ENCODE measurements at regions not wholly inside any gene's neighbourhood (a gene's known extent, or its start where the extent isn't known, plus 50 kb on each side); places are given as distances from the start of the nearest gene placed in this dataset.

DNA sequence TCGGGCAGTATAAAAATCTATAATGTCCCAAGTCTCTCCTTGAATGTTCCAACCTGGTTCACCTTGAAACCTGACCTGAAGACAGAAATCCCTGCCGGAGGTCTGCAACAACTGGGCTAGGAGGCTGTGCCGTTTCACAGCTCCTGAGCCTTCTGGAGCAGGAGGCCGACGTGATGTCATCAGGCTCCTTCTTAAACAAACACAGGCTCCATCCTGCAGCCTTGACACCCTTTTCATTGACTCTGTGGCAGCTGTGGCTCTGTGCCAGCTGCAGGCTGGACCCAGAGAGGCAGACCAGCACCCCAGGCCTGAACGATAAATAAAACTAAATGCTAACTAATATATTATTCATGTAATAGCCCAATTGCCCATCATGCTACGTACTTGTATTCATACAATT is 483.9 kb downstream of the CD83 start (continued):
- TF ChIP-seq, protein P1, sequence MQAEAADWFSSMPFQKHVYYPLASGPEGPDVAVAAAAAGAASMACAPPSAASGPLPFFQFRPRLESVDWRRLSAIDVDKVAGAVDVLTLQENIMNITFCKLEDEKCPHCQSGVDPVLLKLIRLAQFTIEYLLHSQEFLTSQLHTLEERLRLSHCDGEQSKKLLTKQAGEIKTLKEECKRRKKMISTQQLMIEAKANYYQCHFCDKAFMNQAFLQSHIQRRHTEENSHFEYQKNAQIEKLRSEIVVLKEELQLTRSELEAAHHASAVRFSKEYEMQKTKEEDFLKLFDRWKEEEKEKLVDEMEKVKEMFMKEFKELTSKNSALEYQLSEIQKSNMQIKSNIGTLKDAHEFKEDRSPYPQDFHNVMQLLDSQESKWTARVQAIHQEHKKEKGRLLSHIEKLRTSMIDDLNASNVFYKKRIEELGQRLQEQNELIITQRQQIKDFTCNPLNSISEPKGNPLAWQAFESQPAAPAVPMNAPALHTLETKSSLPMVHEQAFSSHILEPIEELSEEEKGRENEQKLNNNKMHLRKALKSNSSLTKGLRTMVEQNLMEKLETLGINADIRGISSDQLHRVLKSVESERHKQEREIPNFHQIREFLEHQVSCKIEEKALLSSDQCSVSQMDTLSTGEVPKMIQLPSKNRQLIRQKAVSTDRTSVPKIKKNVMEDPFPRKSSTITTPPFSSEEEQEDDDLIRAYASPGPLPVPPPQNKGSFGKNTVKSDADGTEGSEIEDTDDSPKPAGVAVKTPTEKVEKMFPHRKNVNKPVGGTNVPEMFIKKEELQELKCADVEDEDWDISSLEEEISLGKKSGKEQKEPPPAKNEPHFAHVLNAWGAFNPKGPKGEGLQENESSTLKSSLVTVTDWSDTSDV (CRISPR knock-in tag; IDR thresholded peaks at IDR 0.05) = no peak
- TF ChIP-seq ZNF615 (CRISPR knock-in tag; IDR thresholded peaks at IDR 0.05; ENCODE audit: borderline replicate concordance) (no peak), PAF1 (CRISPR knock-in tag; IDR thresholded peaks at IDR 0.05) (no peak), ZNF616 (CRISPR knock-in tag; IDR thresholded peaks at IDR 0.05; ENCODE audit: low read depth) (no peak), ZNF589 (CRISPR knock-in tag; conservative IDR thresholded peaks at IDR 0.05) (no peak), NR2F1 (CRISPR knock-in tag; IDR thresholded peaks at IDR 0.05) (no peak), JUND (CRISPR knock-in tag; IDR thresholded peaks at IDR 0.05) (no peak), SMARCC2 (IDR thresholded peaks at IDR 0.05) (no peak), JARID2 (CRISPR knock-in tag; IDR thresholded peaks at IDR 0.05; ENCODE audit: insufficient replicate concordance) (no peak), FOXA3 (CRISPR knock-in tag; IDR thresholded peaks at IDR 0.05) (0 out of 2 replicates have a peak, but pooled peaks have one; percentile 18), ZFP82 (CRISPR knock-in tag; IDR thresholded peaks at IDR 0.05; ENCODE audit: borderline replicate concordance) (no peak), ATF7 (IDR thresholded peaks at IDR 0.05) (no peak), ATF7 (CRISPR knock-in tag; IDR thresholded peaks at IDR 0.05) (no peak), HNRNPK (IDR thresholded peaks at IDR 0.05; ENCODE audit: low read depth, low read length, poor library complexity, severe bottlenecking) (no peak)
- TF ChIP-seq, protein P2, sequence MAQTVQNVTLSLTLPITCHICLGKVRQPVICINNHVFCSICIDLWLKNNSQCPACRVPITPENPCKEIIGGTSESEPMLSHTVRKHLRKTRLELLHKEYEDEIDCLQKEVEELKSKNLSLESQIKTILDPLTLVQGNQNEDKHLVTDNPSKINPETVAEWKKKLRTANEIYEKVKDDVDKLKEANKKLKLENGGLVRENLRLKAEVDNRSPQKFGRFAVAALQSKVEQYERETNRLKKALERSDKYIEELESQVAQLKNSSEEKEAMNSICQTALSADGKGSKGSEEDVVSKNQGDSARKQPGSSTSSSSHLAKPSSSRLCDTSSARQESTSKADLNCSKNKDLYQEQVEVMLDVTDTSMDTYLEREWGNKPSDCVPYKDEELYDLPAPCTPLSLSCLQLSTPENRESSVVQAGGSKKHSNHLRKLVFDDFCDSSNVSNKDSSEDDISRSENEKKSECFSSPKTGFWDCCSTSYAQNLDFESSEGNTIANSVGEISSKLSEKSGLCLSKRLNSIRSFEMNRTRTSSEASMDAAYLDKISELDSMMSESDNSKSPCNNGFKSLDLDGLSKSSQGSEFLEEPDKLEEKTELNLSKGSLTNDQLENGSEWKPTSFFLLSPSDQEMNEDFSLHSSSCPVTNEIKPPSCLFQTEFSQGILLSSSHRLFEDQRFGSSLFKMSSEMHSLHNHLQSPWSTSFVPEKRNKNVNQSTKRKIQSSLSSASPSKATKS (CRISPR knock-in tag; IDR thresholded peaks at IDR 0.05) = no peak
- TF ChIP-seq, protein P3, sequence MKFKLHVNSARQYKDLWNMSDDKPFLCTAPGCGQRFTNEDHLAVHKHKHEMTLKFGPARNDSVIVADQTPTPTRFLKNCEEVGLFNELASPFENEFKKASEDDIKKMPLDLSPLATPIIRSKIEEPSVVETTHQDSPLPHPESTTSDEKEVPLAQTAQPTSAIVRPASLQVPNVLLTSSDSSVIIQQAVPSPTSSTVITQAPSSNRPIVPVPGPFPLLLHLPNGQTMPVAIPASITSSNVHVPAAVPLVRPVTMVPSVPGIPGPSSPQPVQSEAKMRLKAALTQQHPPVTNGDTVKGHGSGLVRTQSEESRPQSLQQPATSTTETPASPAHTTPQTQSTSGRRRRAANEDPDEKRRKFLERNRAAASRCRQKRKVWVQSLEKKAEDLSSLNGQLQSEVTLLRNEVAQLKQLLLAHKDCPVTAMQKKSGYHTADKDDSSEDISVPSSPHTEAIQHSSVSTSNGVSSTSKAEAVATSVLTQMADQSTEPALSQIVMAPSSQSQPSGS (CRISPR knock-in tag; IDR thresholded peaks at IDR 0.05) = no peak
- TF ChIP-seq, protein P4, sequence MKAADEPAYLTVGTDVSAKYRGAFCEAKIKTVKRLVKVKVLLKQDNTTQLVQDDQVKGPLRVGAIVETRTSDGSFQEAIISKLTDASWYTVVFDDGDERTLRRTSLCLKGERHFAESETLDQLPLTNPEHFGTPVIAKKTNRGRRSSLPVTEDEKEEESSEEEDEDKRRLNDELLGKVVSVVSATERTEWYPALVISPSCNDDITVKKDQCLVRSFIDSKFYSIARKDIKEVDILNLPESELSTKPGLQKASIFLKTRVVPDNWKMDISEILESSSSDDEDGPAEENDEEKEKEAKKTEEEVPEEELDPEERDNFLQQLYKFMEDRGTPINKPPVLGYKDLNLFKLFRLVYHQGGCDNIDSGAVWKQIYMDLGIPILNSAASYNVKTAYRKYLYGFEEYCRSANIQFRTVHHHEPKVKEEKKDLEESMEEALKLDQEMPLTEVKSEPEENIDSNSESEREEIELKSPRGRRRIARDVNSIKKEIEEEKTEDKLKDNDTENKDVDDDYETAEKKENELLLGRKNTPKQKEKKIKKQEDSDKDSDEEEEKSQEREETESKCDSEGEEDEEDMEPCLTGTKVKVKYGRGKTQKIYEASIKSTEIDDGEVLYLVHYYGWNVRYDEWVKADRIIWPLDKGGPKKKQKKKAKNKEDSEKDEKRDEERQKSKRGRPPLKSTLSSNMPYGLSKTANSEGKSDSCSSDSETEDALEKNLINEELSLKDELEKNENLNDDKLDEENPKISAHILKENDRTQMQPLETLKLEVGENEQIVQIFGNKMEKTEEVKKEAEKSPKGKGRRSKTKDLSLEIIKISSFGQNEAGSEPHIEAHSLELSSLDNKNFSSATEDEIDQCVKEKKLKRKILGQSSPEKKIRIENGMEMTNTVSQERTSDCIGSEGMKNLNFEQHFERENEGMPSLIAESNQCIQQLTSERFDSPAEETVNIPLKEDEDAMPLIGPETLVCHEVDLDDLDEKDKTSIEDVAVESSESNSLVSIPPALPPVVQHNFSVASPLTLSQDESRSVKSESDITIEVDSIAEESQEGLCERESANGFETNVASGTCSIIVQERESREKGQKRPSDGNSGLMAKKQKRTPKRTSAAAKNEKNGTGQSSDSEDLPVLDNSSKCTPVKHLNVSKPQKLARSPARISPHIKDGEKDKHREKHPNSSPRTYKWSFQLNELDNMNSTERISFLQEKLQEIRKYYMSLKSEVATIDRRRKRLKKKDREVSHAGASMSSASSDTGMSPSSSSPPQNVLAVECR (CRISPR knock-in tag; IDR thresholded peaks at IDR 0.05; ENCODE audit: borderline replicate concordance) = no peak
- TF ChIP-seq, protein P5, sequence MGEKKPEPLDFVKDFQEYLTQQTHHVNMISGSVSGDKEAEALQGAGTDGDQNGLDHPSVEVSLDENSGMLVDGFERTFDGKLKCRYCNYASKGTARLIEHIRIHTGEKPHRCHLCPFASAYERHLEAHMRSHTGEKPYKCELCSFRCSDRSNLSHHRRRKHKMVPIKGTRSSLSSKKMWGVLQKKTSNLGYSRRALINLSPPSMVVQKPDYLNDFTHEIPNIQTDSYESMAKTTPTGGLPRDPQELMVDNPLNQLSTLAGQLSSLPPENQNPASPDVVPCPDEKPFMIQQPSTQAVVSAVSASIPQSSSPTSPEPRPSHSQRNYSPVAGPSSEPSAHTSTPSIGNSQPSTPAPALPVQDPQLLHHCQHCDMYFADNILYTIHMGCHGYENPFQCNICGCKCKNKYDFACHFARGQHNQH (CRISPR knock-in tag; IDR thresholded peaks at IDR 0.05) = no peak

All from HepG2 (cell line).